HUES48 (cell line): ENCODE measurements at regions not wholly inside any gene's neighbourhood (a gene's known extent, or its start where the extent isn't known, plus 50 kb on each side); places are given as distances from the start of the nearest gene placed in this dataset.
"Not testable (repeated sequence)": the region's sequence is repeated elsewhere in the genome, so short reads cannot be mapped to it uniquely, and the experiment has no call there.

ENCODE experiments used
- H3K27ac ChIP-seq: one replicate; pipeline ENCODE4 v1.7.0; 2013; ENCODE audit warnings: low read depth, low read length, inconsistent platforms
- H3K27me3 ChIP-seq: 2 replicates; pipeline ENCODE4 v1.6.1; 2013; ENCODE audit warnings: mild to moderate bottlenecking, low read length; ENCODE audit not compliant: control insufficient read depth, insufficient read depth
- H3K36me3 ChIP-seq: 2 replicates; pipeline ENCODE4 v1.6.1; 2013; ENCODE audit warnings: low read length; ENCODE audit not compliant: control insufficient read depth, insufficient read depth
- H3K4me1 ChIP-seq: 2 replicates; pipeline ENCODE4 v1.6.1; 2013; ENCODE audit warnings: mild to moderate bottlenecking, low read length; ENCODE audit not compliant: control insufficient read depth, insufficient read depth
- H3K4me3 ChIP-seq: 2 replicates; pipeline ENCODE4 v1.5.1; 2013; ENCODE audit warnings: mild to moderate bottlenecking, low read depth, low read length
- H3K9ac ChIP-seq: 2 replicates; pipeline ENCODE4 v1.6.1; 2013; ENCODE audit warnings: mild to moderate bottlenecking, low read depth, low read length, moderate library complexity
- H3K9me3 ChIP-seq: 2 replicates; pipeline ENCODE4 v1.6.1; 2013; ENCODE audit warnings: low read length; ENCODE audit not compliant: control insufficient read depth, insufficient read depth

DNA sequence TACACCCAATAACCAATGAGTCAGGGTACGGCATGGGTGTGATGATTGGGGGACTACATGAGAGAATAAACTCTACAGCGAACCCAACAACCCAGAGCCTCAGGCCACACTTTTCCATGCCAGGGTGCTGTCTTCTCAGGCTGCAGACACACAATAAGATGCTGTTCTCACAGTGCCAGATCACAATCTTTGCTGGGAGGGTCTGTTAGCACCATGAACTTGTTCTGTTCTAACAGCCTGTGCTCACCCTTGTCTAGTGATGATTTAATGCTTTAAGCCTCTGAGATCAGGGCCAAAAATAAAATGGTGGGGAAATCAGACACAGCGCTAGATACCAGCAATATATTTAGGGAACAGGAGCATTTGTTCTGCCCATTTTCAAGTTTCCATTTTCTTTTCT is 621.9 kb upstream of the TBX3 start:
- no peaks in the 10 kb centered on the region for H3K36me3 ChIP-seq
- no peak overlapping the region for H3K27ac ChIP-seq
- peaks cover 4% of the 10 kb centered on the region; the same call in 1 of the 2 replicates for H3K4me1 ChIP-seq

DNA sequence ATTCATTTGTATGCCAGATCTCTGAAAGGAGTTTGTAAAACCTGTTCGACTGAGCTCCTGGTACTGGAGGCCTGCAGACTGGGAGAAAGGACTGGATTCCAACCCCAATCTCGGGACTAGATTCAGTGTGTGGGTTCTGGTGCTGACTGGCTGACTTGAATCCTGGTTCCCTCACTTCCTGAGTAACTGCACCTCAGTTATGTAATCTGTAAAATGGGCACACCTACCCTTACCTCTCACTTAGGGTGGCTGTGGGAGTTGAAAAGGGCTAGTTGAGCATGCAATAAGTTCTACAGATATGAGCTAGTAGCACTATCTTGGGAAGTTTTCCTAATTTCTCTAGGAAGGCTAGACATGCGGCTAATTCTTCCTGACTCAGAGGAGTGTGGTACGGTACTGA is 621.3 kb upstream of the TBX3 start:
- no peaks in the 10 kb centered on the region for H3K36me3 ChIP-seq
- H3K27ac ChIP-seq: no peak overlapping the region
- H3K27me3 ChIP-seq: no peaks in the 10 kb centered on the region
- no peak overlapping the region for H3K4me3 ChIP-seq
- H3K4me1 ChIP-seq: peaks cover 4% of the 10 kb centered on the region; the same call in 1 of the 2 replicates
- H3K9ac ChIP-seq: no peak overlapping the region
- no peaks in the 10 kb centered on the region for H3K9me3 ChIP-seq

More for the DNA sequence above, 621.9 kb upstream of the TBX3 start:
- no peak overlapping the region for H3K4me3 ChIP-seq
- H3K27me3 ChIP-seq: no peaks in the 10 kb centered on the region
- H3K9me3 ChIP-seq: no peaks in the 10 kb centered on the region
- no peak overlapping the region for H3K9ac ChIP-seq

DNA sequence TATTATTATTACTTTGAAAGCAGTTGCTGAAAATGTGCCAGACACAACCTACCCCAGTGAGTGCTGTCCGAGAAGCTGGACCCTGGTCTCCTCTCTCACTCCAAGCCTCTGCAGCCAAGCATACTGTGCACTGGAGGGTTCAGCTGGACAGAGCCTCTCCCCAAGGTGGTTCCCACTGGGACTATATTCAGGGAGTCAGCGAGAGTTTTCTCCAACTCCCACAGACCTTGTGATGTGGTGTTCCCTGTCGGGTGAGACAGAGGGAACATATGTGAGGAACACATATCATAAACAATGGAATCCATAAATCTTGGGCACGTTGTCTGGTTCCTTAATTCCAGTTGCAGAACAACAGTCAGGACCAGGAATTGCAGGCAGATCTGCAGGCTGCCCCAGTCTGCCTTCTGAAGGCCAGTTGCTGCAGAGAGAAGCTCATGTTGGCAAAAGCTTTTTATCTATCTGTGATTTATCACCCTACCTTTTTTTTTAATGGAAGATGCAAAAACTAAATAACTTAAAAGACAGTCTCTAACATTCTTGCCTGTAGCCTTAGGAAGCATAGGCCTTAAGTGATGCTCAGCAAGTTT is 619.8 kb upstream of the TBX3 start:
- Histone ChIP-seq H3K4me1 (peaks cover 4% of the 10 kb centered on the region; the same call in 1 of the 2 replicates), H3K9ac (no peak overlapping the region), H3K27ac (no peak overlapping the region), H3K9me3 (no peaks in the 10 kb centered on the region), H3K27me3 (no peaks in the 10 kb centered on the region), H3K36me3 (no peaks in the 10 kb centered on the region), H3K4me3 (no peak overlapping the region)

- Histone ChIP-seq H3K4me3 (no peak overlapping the region), H3K9ac (no peak overlapping the region), H3K27ac (no peak overlapping the region), H3K27me3 (no peaks in the 10 kb centered on the region), H3K4me1 (peaks cover 7% of the 10 kb centered on the region), H3K36me3 (no peaks in the 10 kb centered on the region), H3K9me3 (no peaks in the 10 kb centered on the region)
Observed at GRCh38 chr12:115297445-115297844, 613.5 kb upstream of the TBX3 start.

- no peaks in the 10 kb centered on the region for H3K9me3 ChIP-seq
- H3K9ac ChIP-seq: no peak overlapping the region
- no peaks in the 10 kb centered on the region for H3K36me3 ChIP-seq
- peaks cover 7% of the 10 kb centered on the region for H3K4me1 ChIP-seq
- H3K4me3 ChIP-seq: no peak overlapping the region
- H3K27ac ChIP-seq: no peak overlapping the region
- no peaks in the 10 kb centered on the region for H3K27me3 ChIP-seq
Observed at GRCh38 chr12:115296613-115297198, 612.7 kb upstream of the TBX3 start.

GRCh38 chr12:115295886-115296285 is 611.9 kb upstream of the TBX3 start:
- Histone ChIP-seq H3K9ac (no peak overlapping the region), H3K27me3 (no peaks in the 10 kb centered on the region), H3K27ac (no peak overlapping the region), H3K4me1 (peaks cover 7% of the 10 kb centered on the region), H3K9me3 (no peaks in the 10 kb centered on the region), H3K4me3 (no peak overlapping the region), H3K36me3 (no peaks in the 10 kb centered on the region)

DNA sequence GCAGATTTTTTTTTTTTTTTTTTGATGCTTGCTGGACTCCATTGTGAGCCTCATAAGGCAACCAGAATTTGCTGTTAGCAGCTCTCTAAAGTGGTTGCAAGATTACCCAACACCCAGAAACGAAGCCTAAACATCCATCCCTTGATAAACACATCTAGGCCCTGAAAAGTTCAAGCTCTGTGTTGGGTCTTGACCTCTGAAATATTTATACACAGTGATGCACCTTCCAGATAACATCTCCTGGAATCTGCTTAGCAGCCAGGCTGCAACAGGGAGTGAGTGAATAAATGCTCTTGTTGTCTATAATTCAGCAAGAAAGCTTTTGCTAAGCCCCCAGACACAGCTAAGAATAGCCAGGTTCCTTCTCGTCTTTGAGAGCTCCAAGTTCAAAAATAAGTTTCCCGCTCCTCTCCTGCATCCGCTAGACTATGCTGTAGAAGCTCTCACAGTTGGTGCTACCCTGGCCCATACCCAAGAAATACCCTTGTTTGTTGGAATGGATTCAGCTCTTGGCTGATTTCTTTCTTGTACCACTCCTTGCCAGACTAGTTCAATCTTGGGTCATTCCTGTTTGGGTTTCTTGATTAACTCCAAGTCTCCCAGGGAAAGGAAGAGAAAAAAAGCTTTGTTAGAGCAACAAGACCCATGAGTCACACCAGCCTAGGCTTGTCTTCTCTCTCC is 610.6 kb upstream of the TBX3 start:
- no peak overlapping the region for H3K4me3 ChIP-seq
- H3K9me3 ChIP-seq: no peaks in the 10 kb centered on the region
- H3K36me3 ChIP-seq: no peaks in the 10 kb centered on the region
- no peaks in the 10 kb centered on the region for H3K27me3 ChIP-seq
- no peak overlapping the region for H3K9ac ChIP-seq
- H3K4me1 ChIP-seq: peaks cover 7% of the 10 kb centered on the region
- no peak overlapping the region for H3K27ac ChIP-seq

GRCh38 chr12:115285429-115285828 is 601.5 kb upstream of the TBX3 start:
- not testable (repeated sequence) for H3K9ac ChIP-seq, H3K9me3 ChIP-seq, H3K27me3 ChIP-seq, H3K36me3 ChIP-seq, H3K4me3 ChIP-seq, H3K4me1 ChIP-seq, H3K27ac ChIP-seq

DNA sequence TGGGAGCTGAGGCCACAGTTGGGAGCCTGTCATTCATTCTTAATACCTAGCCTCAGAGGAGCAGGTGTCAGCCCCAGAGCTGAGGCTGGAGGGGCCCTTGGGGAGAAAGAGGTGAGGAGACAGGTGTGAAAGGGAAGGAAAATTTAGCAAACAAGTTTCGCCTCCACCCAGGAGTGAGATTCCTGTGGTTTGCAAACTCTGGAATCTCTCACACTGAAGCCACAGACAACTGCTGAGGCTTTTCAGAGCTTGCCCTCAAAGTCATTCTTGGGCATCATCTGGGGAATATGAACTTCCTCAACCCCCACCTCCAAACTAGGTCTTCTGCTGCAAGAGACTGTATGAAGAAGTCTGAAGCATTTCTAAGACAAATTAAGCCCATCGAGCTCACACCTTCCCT is 589.5 kb upstream of the TBX3 start:
- Histone ChIP-seq H3K27ac (no peak overlapping the region), H3K9ac (no peak overlapping the region), H3K9me3 (no peaks in the 10 kb centered on the region), H3K4me3 (no peak overlapping the region), H3K36me3 (no peaks in the 10 kb centered on the region), H3K27me3 (no peaks in the 10 kb centered on the region), H3K4me1 (no peaks in the 10 kb centered on the region)

DNA sequence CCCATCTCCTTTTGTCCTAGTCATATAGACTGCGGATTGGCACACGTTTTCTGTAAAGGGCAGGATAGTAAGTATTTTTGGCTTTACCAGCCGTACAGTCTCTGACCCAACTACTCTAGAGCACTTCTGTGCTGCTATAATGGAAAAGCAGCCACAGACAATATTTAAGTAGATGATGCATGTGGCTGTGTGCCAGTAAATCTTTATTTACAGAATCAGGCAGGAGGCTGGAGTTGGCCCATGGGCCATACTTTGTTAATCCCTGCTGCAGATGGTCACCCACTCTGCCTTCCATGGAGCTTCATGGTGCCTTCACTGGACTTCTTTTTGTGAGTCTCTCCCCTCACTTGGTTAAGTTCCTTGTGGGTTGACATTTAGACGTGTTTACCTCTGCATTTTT is 584.5 kb upstream of the TBX3 start:
- H3K27ac ChIP-seq: no peak overlapping the region
- no peak overlapping the region for H3K9ac ChIP-seq
- no peaks in the 10 kb centered on the region for H3K36me3 ChIP-seq
- no peaks in the 10 kb centered on the region for H3K9me3 ChIP-seq
- no peak overlapping the region for H3K4me3 ChIP-seq
- H3K27me3 ChIP-seq: no peaks in the 10 kb centered on the region
- H3K4me1 ChIP-seq: no peaks in the 10 kb centered on the region

DNA sequence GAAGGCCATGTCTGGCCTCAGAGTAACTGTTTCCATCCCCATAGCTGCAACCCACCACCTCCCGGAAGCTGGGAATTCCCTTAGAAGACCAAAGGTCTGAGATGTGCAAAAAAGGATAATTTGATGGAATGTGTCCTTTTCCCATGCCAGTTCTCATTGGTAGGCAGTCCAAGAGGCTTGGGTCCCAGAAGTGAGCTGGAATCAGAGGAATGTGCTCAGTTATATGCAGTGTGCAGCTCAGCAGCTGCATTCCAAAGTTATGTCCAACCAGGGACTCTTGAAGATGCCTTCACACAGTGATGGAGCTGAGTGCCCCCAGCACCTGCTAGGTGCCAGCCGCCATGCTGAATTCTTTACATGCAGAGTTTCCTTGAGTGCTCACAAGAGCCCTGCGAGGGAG is 583.9 kb upstream of the TBX3 start:
- H3K27me3 ChIP-seq: no peaks in the 10 kb centered on the region
- no peak overlapping the region for H3K9ac ChIP-seq
- no peaks in the 10 kb centered on the region for H3K36me3 ChIP-seq
- H3K27ac ChIP-seq: no peak overlapping the region
- no peaks in the 10 kb centered on the region for H3K4me1 ChIP-seq
- H3K4me3 ChIP-seq: no peak overlapping the region
- no peaks in the 10 kb centered on the region for H3K9me3 ChIP-seq
